Fibroblast of pulmonary artery (primary cell): ENCODE measurements at regions not wholly inside any gene's neighbourhood (a gene's known extent, or its start where the extent isn't known, plus 50 kb on each side); places are given as distances from the start of the nearest gene placed in this dataset.

Experiments used
- DNase-seq: peaks from one replicate; pipeline ENCODE4 v3.0.0-alpha.2; 2010; ENCODE audit warnings: low read depth
- H3K4me3 ChIP-seq: replicated peaks from 2 replicates; pipeline ENCODE4 v1.5.1; 2011; ENCODE audit warnings: low read depth, mild to moderate bottlenecking, control low read depth, low read length, moderate library complexity
- CTCF ChIP-seq: IDR thresholded peaks from 2 replicates; pipeline ENCODE4 v1.5.1; 2011; ENCODE audit warnings: mild to moderate bottlenecking, control low read depth, low read length, inconsistent platforms; ENCODE audit errors: missing control alignments

- H3K4me3 ChIP-seq: no peak overlapping the region
- DNase-seq: no peak
- no peak for TF ChIP-seq CTCF
Observed at GRCh38 chr2:145138626-145139025, 618.7 kb upstream of the ZEB2 start.

GRCh38 chr2:145137901-145138300 lies 618.0 kb upstream of the ZEB2 start:
- no peak overlapping the region for H3K4me3 ChIP-seq
- TF ChIP-seq CTCF: no peak

GRCh38 chr2:145137211-145137610 lies 617.3 kb upstream of the ZEB2 start:
- no peak for DNase-seq

More at GRCh38 chr2:145137901-145138300, 618.0 kb upstream of the ZEB2 start:
- DNase-seq: no peak

GRCh38 chr2:145136702-145137101 lies 616.8 kb upstream of the ZEB2 start:
- no peak overlapping the region for H3K4me3 ChIP-seq
- no peak for TF ChIP-seq CTCF
- DNase-seq: no peak

More at GRCh38 chr2:145137211-145137610, 617.3 kb upstream of the ZEB2 start:
- TF ChIP-seq CTCF: no peak
- no peak overlapping the region for H3K4me3 ChIP-seq

- TF ChIP-seq CTCF: no peak
- H3K4me3 ChIP-seq: no peak overlapping the region
- DNase-seq: no peak
Observed at GRCh38 chr2:145126146-145126545, 606.2 kb upstream of the ZEB2 start.

GRCh38 chr2:145124085-145124484 lies 604.2 kb upstream of the ZEB2 start:
- H3K4me3 ChIP-seq: no peak overlapping the region
- no peak for DNase-seq
- TF ChIP-seq CTCF: no peak

- no peak overlapping the region for H3K4me3 ChIP-seq
- no peak for TF ChIP-seq CTCF
- DNase-seq: peak; percentile 64
Observed at GRCh38 chr2:145123606-145124005, 603.7 kb upstream of the ZEB2 start.
